Right cardiac atrium (tissue), 5 donors: ENCODE measurements at regions not wholly inside any gene's neighbourhood (a gene's known extent, or its start where the extent isn't known, plus 50 kb on each side); places are given as distances from the start of the nearest gene placed in this dataset.

ENCODE experiments used
- ATAC-seq, 2 donors: fragments of 200-7000 bp; cut with Tn5 transposase; one replicate each; pipeline versions ENCODE4 v1.8.0 to v1.9.1; 2020; ENCODE audit warnings: moderate library complexity in 2 of 2, mild to moderate bottlenecking in 1 of 2
- DNase-seq, 3 donors: peaks; one replicate each; pipeline ENCODE4 v3.0.0-alpha.2; 2020
- H3K27ac ChIP-seq: one replicate; pipeline ENCODE4 v1.5.1; 2013; ENCODE audit warnings: mild to moderate bottlenecking, low read length, control low read depth, moderate library complexity
- H3K27me3 ChIP-seq: one replicate; pipeline ENCODE4 v1.6.1; 2013; ENCODE audit not compliant: control insufficient read depth, insufficient read depth
- H3K4me1 ChIP-seq: one replicate; pipeline ENCODE4 v1.6.1; 2013; ENCODE audit warnings: low read length; ENCODE audit not compliant: control insufficient read depth, insufficient read depth
- H3K4me3 ChIP-seq: one replicate; pipeline ENCODE4 v1.5.1; 2013; ENCODE audit warnings: low read length, control low read depth
- H3K9me3 ChIP-seq: one replicate; pipeline ENCODE4 v1.6.1; 2013; ENCODE audit warnings: low read length; ENCODE audit not compliant: control insufficient read depth
- WGBS: extraction: QIAGEN DNeasy Blood & Tissue Kit; methylation state at CpG from one replicate; pipeline ENCODE4 v1.1.7; 2013; 5-methylcytosine and 5-hydroxymethylcytosine counted together
- intact Hi-C, 4 donors: fragments of 100-400 bp; cut with DNase I; formaldehyde crosslinking; loops; one replicate each; pipeline versions ENCODE4 v1.11.0 to v1.14.0; 2022 to 2023
- donor health status: healthy with polysubstance abuse.
- donor health status: DM: no; HTN: yes; CAD: no.
- donor health status: DM: no; HTN: no; CAD: no.
- donor health status: DM: no; HTN: yes; CAD: no; lungs with severe emphysema.
- donor health status: DM: yes; HTN: yes; CAD: no.

DNA sequence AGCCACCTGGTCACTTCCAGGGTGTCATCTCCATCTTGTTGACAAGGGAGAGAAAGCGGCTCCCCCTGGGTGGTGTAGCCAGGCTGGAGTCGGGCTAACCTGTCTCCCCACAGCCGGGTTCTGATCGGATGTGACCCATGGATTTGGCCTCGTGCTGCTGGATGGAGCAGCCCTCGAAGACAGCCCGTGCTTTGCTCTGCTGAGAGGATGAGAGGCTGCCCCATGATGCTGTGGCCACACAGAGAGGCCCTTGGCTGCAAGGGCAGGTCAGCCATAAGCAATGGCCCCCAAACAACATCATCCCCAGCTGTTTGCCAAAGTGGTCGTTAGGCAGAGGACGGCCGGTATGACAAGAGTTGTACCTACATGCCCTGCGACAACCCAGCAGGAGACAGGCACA, 106.6 kb downstream of the HMX1 start:
- ATAC-seq (no peak), DNase-seq (peak in 1 of 3 donors; percentile 12)
- 83% methylated on average over 11 of the region's 11 CpGs for WGBS
- Histone ChIP-seq H3K9me3 (no peaks in the 10 kb centered on the region), H3K4me3 (no peak overlapping the region), H3K27ac (no peak overlapping the region), H3K4me1 (no peaks in the 10 kb centered on the region), H3K27me3 (no peaks in the 10 kb centered on the region)
- intact Hi-C loops: no loop called here

GRCh38 chr4:8763966-8764901, 107.4 kb downstream of the HMX1 start:
- Histone ChIP-seq H3K4me1 (no peaks in the 10 kb centered on the region), H3K4me3 (no peak overlapping the region), H3K27ac (no peak overlapping the region), H3K9me3 (no peaks in the 10 kb centered on the region), H3K27me3 (no peaks in the 10 kb centered on the region)
- intact Hi-C loops: no loop called here
- WGBS: 83% methylated on average over 35 of the region's 35 CpGs
- ATAC-seq (no peak), DNase-seq (peak in 1 of 3 donors; percentile 35)

GRCh38 chr4:8762951-8763735, 108.5 kb downstream of the HMX1 start:
- Histone ChIP-seq H3K4me3 (no peak overlapping the region), H3K9me3 (no peaks in the 10 kb centered on the region), H3K27ac (no peak overlapping the region), H3K27me3 (no peaks in the 10 kb centered on the region), H3K4me1 (no peaks in the 10 kb centered on the region)
- 84% methylated on average over 23 of the region's 23 CpGs for WGBS
- DNase-seq: peak in 1 of 3 donors; percentile 22
- no peak for ATAC-seq
- intact Hi-C loops: no loop called here

DNA sequence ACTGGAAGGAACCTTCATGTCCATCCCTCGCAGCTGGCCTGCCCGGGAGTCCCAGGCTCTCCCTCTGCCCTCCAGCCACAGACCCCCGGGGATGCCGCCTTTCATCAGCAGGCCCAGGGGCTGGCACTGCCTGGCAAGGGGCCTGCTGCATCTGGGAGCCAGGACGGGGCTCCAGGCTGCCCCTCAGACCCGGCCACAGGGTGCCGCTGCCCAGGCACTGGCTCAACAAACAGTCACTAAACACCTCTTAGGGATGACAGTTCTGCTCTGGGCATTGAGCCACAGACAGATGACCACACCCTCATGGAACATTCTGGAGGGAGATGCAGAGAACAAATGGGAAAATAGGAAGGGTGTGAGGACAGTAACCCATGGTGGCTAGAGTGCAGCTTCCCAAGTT, 109.3 kb downstream of the HMX1 start:
- Histone ChIP-seq H3K4me1 (no peaks in the 10 kb centered on the region), H3K9me3 (no peaks in the 10 kb centered on the region), H3K27me3 (no peaks in the 10 kb centered on the region), H3K4me3 (no peak overlapping the region), H3K27ac (no peak overlapping the region)
- ATAC-seq (no peak), DNase-seq (peak in 1 of 3 donors; percentile 37)
- intact Hi-C loops: no loop called here
- 35% methylated on average over 7 of the region's 7 CpGs for WGBS

DNA sequence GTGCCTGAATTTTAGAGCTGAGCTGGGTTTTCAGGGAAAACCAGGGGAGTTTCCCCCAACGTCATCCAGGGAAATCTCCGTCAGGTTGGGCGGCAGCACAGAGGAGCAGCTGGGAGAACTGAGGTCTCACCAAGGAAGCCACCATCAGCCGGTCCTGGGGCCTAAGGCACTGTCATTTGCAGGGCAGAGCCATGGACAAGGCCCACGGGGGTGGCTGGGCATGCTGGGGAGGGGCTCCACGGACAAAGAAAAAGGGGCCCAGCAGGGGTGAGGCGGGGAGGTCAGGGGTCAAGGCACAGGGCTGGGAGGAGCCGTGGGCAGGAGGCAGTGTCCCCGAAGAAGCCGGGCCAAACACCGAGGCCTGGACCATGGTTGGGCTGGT, 109.8 kb downstream of the HMX1 start:
- Histone ChIP-seq H3K4me3 (no peak overlapping the region), H3K4me1 (no peaks in the 10 kb centered on the region), H3K27ac (no peak overlapping the region), H3K9me3 (no peaks in the 10 kb centered on the region), H3K27me3 (no peaks in the 10 kb centered on the region)
- peak in 1 of 3 donors; percentile 36 for DNase-seq
- intact Hi-C loops: no loop called here
- WGBS: 60% methylated on average over 11 of the region's 11 CpGs
- ATAC-seq: no peak

DNA sequence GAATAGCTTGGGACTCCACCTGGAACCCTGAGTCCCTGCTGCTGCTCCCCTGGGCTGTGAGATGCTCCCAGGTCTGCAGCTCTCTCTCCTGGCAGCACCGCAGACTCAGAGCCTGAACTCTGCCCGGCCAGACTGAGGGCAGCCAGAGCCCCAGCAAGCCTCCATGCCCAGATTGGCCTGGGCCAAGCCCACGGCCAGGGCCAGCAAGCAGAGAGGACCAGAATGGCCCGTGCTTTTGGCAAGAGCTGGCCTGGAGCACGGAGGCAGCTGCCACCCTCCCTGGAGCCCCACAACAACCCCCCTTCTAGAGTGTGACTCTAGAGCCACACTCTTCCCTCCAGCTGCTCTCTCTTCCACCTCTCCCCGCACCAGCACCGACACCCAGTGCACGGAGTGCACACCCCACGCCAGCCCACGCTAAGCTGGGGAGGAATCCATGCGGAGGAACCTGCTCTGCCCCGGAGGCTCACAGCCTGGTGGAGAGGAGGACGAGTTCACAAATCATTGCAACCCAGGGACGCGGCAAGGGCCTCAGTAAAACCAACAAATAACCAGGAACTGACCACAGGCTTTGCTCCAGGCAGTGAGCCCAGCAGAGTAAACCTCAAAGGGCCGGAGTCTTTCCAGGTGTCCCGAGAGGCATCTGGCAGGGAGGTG, 110.3 kb downstream of the HMX1 start:
- no peak overlapping the region for H3K4me3 ChIP-seq
- 74% methylated on average over 17 of the region's 17 CpGs for WGBS
- H3K27ac ChIP-seq: no peak overlapping the region
- DNase-seq (peak in 1 of 3 donors; percentile 10), ATAC-seq (no peak)
- H3K9me3 ChIP-seq: no peaks in the 10 kb centered on the region
- no peaks in the 10 kb centered on the region for H3K27me3 ChIP-seq
- no peaks in the 10 kb centered on the region for H3K4me1 ChIP-seq
- intact Hi-C loops: no loop called here

DNA sequence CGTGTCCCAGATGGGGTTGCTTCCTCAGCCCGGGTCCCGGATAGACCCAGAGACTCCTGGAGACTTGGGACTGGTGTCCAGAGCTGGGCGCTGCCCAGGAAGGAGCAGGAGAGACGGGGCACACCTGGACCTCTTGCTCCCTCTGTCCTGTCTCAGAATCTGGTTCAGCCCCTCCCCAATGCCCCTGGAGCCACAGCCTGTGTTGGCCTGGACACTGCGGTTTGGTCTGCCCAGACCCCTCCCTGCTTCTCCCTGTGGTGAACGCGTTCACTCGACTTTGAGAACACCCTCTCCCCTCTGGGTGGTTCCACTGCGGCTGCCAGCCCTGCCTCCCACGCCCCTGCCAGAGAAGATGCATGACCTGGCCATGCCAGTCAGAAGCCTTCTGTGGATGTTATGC, 111.1 kb downstream of the HMX1 start:
- Histone ChIP-seq H3K9me3 (no peaks in the 10 kb centered on the region), H3K4me3 (no peak overlapping the region), H3K27me3 (no peaks in the 10 kb centered on the region), H3K27ac (no peak overlapping the region), H3K4me1 (no peaks in the 10 kb centered on the region)
- intact Hi-C loops: no loop called here
- DNase-seq (peak in 2 of 3 donors; percentile 6 to 22), ATAC-seq (no peak)
- WGBS: 75% methylated on average over 11 of the region's 11 CpGs

GRCh38 chr4:8759987-8760386, 111.7 kb downstream of the HMX1 start:
- intact Hi-C loops: no loop called here
- DNase-seq: peak in 2 of 3 donors; percentile 12 to 28

GRCh38 chr4:8756816-8757215, 114.8 kb downstream of the HMX1 start:
- H3K4me3 ChIP-seq: no peak overlapping the region
- ATAC-seq: no peak
- H3K27ac ChIP-seq: no peak overlapping the region
- no peaks in the 10 kb centered on the region for H3K27me3 ChIP-seq
- no peaks in the 10 kb centered on the region for H3K4me1 ChIP-seq
- intact Hi-C loops: no loop called here
- 55% methylated on average over 8 of the region's 8 CpGs for WGBS
- no peaks in the 10 kb centered on the region for H3K9me3 ChIP-seq
- no peak for DNase-seq

More at GRCh38 chr4:8759987-8760386, 111.7 kb downstream of the HMX1 start:
- no peaks in the 10 kb centered on the region for H3K9me3 ChIP-seq
- no peaks in the 10 kb centered on the region for H3K4me1 ChIP-seq
- no peaks in the 10 kb centered on the region for H3K27me3 ChIP-seq
- H3K4me3 ChIP-seq: no peak overlapping the region
- WGBS: 78% methylated on average over 19 of the region's 19 CpGs
- H3K27ac ChIP-seq: no peak overlapping the region
- ATAC-seq: no peak

DNA sequence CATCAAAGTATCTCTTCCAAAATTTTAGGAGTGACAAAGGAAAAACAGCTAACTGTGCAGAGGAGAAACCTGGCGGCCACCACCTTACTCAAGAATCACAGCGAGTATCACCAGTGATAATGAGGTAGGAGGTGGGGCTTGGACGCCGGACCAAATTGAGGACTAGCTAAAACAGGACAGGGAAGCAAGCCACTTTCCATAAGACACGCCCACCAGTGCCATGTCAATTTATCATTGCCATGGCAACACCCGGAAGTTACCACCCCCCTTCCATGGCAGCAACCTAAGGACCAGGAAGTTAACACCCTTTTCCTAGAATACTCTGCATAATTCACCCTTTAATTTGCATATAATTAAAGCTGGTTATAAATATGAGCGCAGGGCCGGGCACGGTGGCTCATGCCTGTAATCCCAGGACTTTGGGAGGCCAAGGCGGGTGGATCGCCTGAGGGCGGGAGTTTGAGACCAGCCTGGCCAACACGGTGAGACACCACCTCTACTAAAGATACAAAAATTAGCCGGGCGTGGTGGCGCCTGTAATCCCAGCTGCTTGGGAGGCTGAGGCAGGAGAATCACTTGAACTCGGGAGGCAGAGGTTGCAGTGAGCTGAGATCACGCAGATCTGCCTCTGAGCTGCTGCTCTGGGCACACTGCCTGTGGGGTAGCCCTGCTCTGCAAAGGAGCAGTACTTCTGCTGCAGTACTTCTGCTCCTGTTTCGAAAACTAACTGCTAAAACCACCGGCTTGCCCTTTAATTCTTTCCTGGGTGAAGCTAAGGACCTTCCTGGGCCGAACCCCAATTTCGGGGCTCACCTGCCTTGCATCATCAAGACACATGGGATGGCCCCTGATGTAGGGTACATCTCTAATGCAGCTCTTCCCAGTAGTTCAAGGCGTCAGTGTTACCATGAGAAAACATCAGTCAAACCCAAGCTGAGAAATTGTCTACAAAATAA, 116.7 kb downstream of the HMX1 start:
- peak in 1 of 3 donors; percentile 32 for DNase-seq
- H3K4me1 ChIP-seq: no peaks in the 10 kb centered on the region
- no peak for ATAC-seq
- no peaks in the 10 kb centered on the region for H3K27me3 ChIP-seq
- intact Hi-C loops: no loop called here
- 90% methylated on average over 23 of the region's 23 CpGs for WGBS
- no peak overlapping the region for H3K4me3 ChIP-seq
- no peak overlapping the region for H3K27ac ChIP-seq
- H3K9me3 ChIP-seq: no peaks in the 10 kb centered on the region
